SK-N-SH (cell line): ENCODE measurements at regions not wholly inside any gene's neighbourhood (a gene's known extent, or its start where the extent isn't known, plus 50 kb on each side); places are given as distances from the start of the nearest gene placed in this dataset.

ENCODE experiments used
- CTCF ChIA-PET: fragments of 300-600, 350-600 bp; formaldehyde crosslinking; extraction: SDS; loops from one replicate; lab custom pipeline; 2021; lab: Yijun Ruan, JAX
- POLR2A ChIA-PET: fragments of 350-600 bp; sonication (Branson Sonifier 250); formaldehyde crosslinking; extraction: SDS; loops from one replicate; lab custom pipeline; 2020; ENCODE audit warnings: antibody characterized with exemption, inconsistent platforms; lab: Yijun Ruan, JAX
- DNase-seq: peaks from one replicate; pipeline ENCODE4 v3.0.0; 2012
- H2AFZ ChIP-seq: fragments of 200-600 bp; sonication (generic); 2 replicates; pipeline ENCODE4 v1.8.1; 2016; ENCODE audit warnings: antibody characterized with exemption, mild to moderate bottlenecking, low read depth
- H3F3A ChIP-seq: fragments of 200-600 bp; sonication (generic); replicated peaks from 2 replicates; pipeline ENCODE3; 2016; ENCODE audit warnings: antibody characterized with exemption, mild to moderate bottlenecking; ENCODE audit not compliant: insufficient read depth
- H3K27ac ChIP-seq, 2 experiments: fragments of 200-500 bp in 1 of 2; fragments of 200-600 bp in 1 of 2; sonication (Bioruptor generic) in 1 of 2; sonication (generic), shearing (Covaris generic) in 1 of 2; 2 replicates each; pipeline versions ENCODE4 v1.5.1 to v1.6.1; 2014 to 2016; ENCODE audit warnings: low read depth in 2 of 2, inconsistent platforms in 1 of 2, low read length in 1 of 2, mild to moderate bottlenecking in 1 of 2, mixed read lengths in 1 of 2
- H3K27me3 ChIP-seq: fragments of 200-600 bp; sonication (generic), shearing (Covaris generic); 2 replicates; pipeline ENCODE4 v1.6.1; 2016; ENCODE audit warnings: mixed run types; ENCODE audit not compliant: insufficient read depth
- H3K36me3 ChIP-seq, 2 experiments: fragments of 200-500 bp in 1 of 2; fragments of 200-600 bp in 1 of 2; sonication (Bioruptor generic) in 1 of 2; sonication (generic) in 1 of 2; replicated peaks in 1 of 2; 2 replicates each; pipeline versions ENCODE3 to v1.5.1; 2014 to 2016; ENCODE audit warnings: low read length in 1 of 2, mild to moderate bottlenecking in 1 of 2; ENCODE audit not compliant: insufficient read depth in 2 of 2, control insufficient read depth in 1 of 2
- H3K4me1 ChIP-seq, 2 experiments: fragments of 200-500 bp in 1 of 2; fragments of 200-600 bp in 1 of 2; sonication (Bioruptor generic) in 1 of 2; sonication (generic), shearing (Covaris generic) in 1 of 2; 2 replicates each; pipeline versions ENCODE4 v1.5.1 to v1.6.1; 2014 to 2016; ENCODE audit warnings: low read depth in 1 of 2, low read length in 1 of 2, mixed run types in 1 of 2; ENCODE audit not compliant: insufficient read depth in 2 of 2, control insufficient read depth in 1 of 2
- H3K4me2 ChIP-seq: fragments of 200-600 bp; sonication (generic), shearing (Covaris generic); 2 replicates; pipeline ENCODE4 v1.6.1; 2017; ENCODE audit warnings: mixed run types
- H3K4me3 ChIP-seq, 2 experiments: fragments of 200-500 bp in 1 of 2; fragments of 200-600 bp in 1 of 2; sonication (Bioruptor generic) in 1 of 2; sonication (generic), shearing (Covaris generic) in 1 of 2; 2 replicates each; pipeline versions ENCODE4 v1.5.1 to v1.8.1; 2014 to 2016; ENCODE audit warnings: low read depth in 2 of 2, inconsistent platforms in 1 of 2, low read length in 1 of 2, mild to moderate bottlenecking in 1 of 2, mixed read lengths in 1 of 2, moderate library complexity in 1 of 2
- H3K79me2 ChIP-seq: fragments of 200-600 bp; sonication (generic); 2 replicates; pipeline ENCODE4 v1.8.1; 2017; ENCODE audit warnings: mild to moderate bottlenecking; ENCODE audit not compliant: insufficient read depth
- H3K9ac ChIP-seq: fragments of 200-600 bp; sonication (generic); 2 replicates; pipeline ENCODE4 v1.6.1; 2017; ENCODE audit warnings: mixed run types
- H3K9me2 ChIP-seq: fragments of 200-600 bp; sonication (generic); 2 replicates; pipeline ENCODE4 v1.6.1; 2017; ENCODE audit warnings: mixed run types
- H3K9me3 ChIP-seq: fragments of 200-600 bp; sonication (generic); 2 replicates; pipeline ENCODE4 v1.6.1; 2017; ENCODE audit warnings: mixed run types, mild to moderate bottlenecking, moderate library complexity
- H4K20me1 ChIP-seq: fragments of 200-600 bp; sonication (generic); 2 replicates; pipeline ENCODE4 v1.6.1; 2017; ENCODE audit warnings: mild to moderate bottlenecking, mixed run types; ENCODE audit not compliant: insufficient read depth
- CHD2 ChIP-seq: fragments of 150-350 bp; IDR thresholded peaks from 2 replicates; pipeline ENCODE4 v1.6.1; 2018; ENCODE audit warnings: low read length; ENCODE audit not compliant: partially characterized antibody
- EZH2phosphoT487 ChIP-seq: fragments of 200-600 bp; sonication (generic); IDR thresholded peaks from 2 replicates; pipeline ENCODE4 v1.6.1; 2017; ENCODE audit warnings: low read depth, mixed run types, mild to moderate bottlenecking, antibody characterized with exemption, moderate library complexity, borderline replicate concordance
- FOXJ3 ChIP-seq: sonication (generic); formaldehyde crosslinking; IDR thresholded peaks from 2 replicates; pipeline ENCODE4 v1.5.1; 2020; ENCODE audit warnings: mild to moderate bottlenecking, missing genetic modification reagents
- MEF2A ChIP-seq: IDR thresholded peaks from 2 replicates; pipeline ENCODE4 v1.4.0; 2012; ENCODE audit warnings: low read depth, borderline replicate concordance
- MXI1 ChIP-seq: IDR thresholded peaks from 2 replicates; pipeline ENCODE4 v1.6.1; 2012; ENCODE audit warnings: mild to moderate bottlenecking, low read depth, low read length, improper control_type of control experiment
- NFIC ChIP-seq: IDR thresholded peaks from 2 replicates; pipeline ENCODE4 v1.4.0; 2012; ENCODE audit warnings: borderline replicate concordance
- NRF1 ChIP-seq: IDR thresholded peaks from 2 replicates; pipeline ENCODE4 v1.6.1; 2012; ENCODE audit warnings: low read depth, mild to moderate bottlenecking, low read length
- RFX5 ChIP-seq: IDR thresholded peaks from 2 replicates; pipeline ENCODE4 v1.6.1; 2012; ENCODE audit warnings: mild to moderate bottlenecking, improper control_type of control experiment, low read length
- TAF1 ChIP-seq: IDR thresholded peaks from 2 replicates; pipeline ENCODE4 v1.6.1; 2012; ENCODE audit warnings: low read depth, mild to moderate bottlenecking, low read length, moderate library complexity, borderline replicate concordance
- WGBS: methylation state at CpG from one replicate; pipeline ENCODE4 v1.1.6; 2017; ENCODE audit warnings: low lambda C conversion rate; 5-methylcytosine and 5-hydroxymethylcytosine counted together
- TF ChIP-seq, protein P1 (sequence below): fragments of 150-350 bp; IDR thresholded peaks from 2 replicates; pipeline ENCODE4 v1.6.1; 2016; ENCODE audit warnings: mild to moderate bottlenecking, low read depth, low read length
- TF ChIP-seq, protein P2 (sequence below): fragments of 200-600 bp; sonication (generic); IDR thresholded peaks from 2 replicates; pipeline ENCODE4 v1.6.1; 2017; ENCODE audit warnings: antibody characterized with exemption, mild to moderate bottlenecking, moderate library complexity
- TF ChIP-seq, protein P3 (sequence below): IDR thresholded peaks from 2 replicates; pipeline ENCODE4 v1.4.0; 2012; ENCODE audit warnings: low read depth, borderline replicate concordance
- TF ChIP-seq, protein P4 (sequence below): IDR thresholded peaks from 2 replicates; pipeline ENCODE4 v1.4.0; 2012; ENCODE audit warnings: low read depth, borderline replicate concordance

DNA sequence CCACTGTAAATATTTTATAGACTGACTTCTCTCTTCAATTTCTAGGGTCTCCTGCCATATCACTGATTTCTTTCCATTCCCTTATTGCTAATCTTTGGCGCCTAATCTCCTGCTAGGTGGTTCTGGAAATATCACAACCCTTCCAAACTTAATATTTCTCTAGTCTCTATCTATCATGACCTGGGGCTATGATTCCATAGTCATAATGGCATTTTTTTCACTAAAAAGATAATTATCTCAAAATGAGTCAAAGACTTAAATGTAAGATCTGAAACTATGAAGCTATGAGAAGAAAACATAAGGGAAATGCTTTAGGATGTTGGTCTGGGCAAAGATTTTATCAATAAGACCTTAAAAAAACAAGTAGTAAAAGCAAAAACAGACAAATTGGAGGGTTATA, 74.2 kb downstream of the LEPR start:
- CTCF ChIA-PET, result interaction anchor here (1.5 kb wide), 1 partner anchor 193 kb away, joined by 5 read pairs; no protein-coding TSS in a partner anchor
- TF ChIP-seq NRF1 (no peak), FOXJ3 (CRISPR knock-in tag) (no peak), TAF1 (no peak), MEF2A (no peak), EZH2phosphoT487 (no peak), RFX5 (no peak), CHD2 (no peak), NFIC (no peak), MXI1 (no peak)
- TF ChIP-seq, protein P1, sequence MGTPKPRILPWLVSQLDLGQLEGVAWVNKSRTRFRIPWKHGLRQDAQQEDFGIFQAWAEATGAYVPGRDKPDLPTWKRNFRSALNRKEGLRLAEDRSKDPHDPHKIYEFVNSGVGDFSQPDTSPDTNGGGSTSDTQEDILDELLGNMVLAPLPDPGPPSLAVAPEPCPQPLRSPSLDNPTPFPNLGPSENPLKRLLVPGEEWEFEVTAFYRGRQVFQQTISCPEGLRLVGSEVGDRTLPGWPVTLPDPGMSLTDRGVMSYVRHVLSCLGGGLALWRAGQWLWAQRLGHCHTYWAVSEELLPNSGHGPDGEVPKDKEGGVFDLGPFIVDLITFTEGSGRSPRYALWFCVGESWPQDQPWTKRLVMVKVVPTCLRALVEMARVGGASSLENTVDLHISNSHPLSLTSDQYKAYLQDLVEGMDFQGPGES, result no peak
- TF ChIP-seq, protein P2, sequence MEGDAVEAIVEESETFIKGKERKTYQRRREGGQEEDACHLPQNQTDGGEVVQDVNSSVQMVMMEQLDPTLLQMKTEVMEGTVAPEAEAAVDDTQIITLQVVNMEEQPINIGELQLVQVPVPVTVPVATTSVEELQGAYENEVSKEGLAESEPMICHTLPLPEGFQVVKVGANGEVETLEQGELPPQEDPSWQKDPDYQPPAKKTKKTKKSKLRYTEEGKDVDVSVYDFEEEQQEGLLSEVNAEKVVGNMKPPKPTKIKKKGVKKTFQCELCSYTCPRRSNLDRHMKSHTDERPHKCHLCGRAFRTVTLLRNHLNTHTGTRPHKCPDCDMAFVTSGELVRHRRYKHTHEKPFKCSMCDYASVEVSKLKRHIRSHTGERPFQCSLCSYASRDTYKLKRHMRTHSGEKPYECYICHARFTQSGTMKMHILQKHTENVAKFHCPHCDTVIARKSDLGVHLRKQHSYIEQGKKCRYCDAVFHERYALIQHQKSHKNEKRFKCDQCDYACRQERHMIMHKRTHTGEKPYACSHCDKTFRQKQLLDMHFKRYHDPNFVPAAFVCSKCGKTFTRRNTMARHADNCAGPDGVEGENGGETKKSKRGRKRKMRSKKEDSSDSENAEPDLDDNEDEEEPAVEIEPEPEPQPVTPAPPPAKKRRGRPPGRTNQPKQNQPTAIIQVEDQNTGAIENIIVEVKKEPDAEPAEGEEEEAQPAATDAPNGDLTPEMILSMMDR, result no peak
- TF ChIP-seq, protein P3, sequence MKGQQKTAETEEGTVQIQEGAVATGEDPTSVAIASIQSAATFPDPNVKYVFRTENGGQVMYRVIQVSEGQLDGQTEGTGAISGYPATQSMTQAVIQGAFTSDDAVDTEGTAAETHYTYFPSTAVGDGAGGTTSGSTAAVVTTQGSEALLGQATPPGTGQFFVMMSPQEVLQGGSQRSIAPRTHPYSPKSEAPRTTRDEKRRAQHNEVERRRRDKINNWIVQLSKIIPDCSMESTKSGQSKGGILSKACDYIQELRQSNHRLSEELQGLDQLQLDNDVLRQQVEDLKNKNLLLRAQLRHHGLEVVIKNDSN, result no peak
- TF ChIP-seq, protein P4, sequence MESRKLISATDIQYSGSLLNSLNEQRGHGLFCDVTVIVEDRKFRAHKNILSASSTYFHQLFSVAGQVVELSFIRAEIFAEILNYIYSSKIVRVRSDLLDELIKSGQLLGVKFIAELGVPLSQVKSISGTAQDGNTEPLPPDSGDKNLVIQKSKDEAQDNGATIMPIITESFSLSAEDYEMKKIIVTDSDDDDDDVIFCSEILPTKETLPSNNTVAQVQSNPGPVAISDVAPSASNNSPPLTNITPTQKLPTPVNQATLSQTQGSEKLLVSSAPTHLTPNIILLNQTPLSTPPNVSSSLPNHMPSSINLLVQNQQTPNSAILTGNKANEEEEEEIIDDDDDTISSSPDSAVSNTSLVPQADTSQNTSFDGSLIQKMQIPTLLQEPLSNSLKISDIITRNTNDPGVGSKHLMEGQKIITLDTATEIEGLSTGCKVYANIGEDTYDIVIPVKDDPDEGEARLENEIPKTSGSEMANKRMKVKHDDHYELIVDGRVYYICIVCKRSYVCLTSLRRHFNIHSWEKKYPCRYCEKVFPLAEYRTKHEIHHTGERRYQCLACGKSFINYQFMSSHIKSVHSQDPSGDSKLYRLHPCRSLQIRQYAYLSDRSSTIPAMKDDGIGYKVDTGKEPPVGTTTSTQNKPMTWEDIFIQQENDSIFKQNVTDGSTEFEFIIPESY, result no peak
- TF ChIP-seq, all 33 proteins: peak for 0
- 94% methylated on average over 1 of the region's 1 CpG for WGBS

More for the DNA sequence above, 74.2 kb downstream of the LEPR start:
- H3K4me1 ChIP-seq, result no peaks in the 10 kb centered on the region; a peak in 1 of 4 replicates
- no peak overlapping the region for H2AFZ ChIP-seq
- H3F3A ChIP-seq, result no peaks in the 10 kb centered on the region
- H3K9me2 ChIP-seq, result no peaks in the 10 kb centered on the region
- DNase-seq, result no peak
- POLR2A ChIA-PET, result no interaction called here
- H3K4me3 ChIP-seq, result no peak overlapping the region
- no peaks in the 10 kb centered on the region for H3K36me3 ChIP-seq
- no peak overlapping the region for H3K4me2 ChIP-seq
- no peaks in the 10 kb centered on the region for H3K79me2 ChIP-seq
- no peaks in the 10 kb centered on the region for H4K20me1 ChIP-seq
- H3K27ac ChIP-seq, result no peak overlapping the region; a peak in 1 of 4 replicates
- H3K9ac ChIP-seq, result no peak overlapping the region
- H3K9me3 ChIP-seq, result no peaks in the 10 kb centered on the region
- no peaks in the 10 kb centered on the region for H3K27me3 ChIP-seq
